NCI-H226 (cell line): ENCODE measurements at regions not wholly inside any gene's neighbourhood (a gene's known extent, or its start where the extent isn't known, plus 50 kb on each side); places are given as distances from the start of the nearest gene placed in this dataset.
A peak's percentile ranks its signal among the peaks of the same experiment; 100 is the strongest.
"Not testable (repeated sequence)": the region's sequence is repeated elsewhere in the genome, so short reads cannot be mapped to it uniquely, and the experiment has no call there.

Experiments used
- DNase-seq: peaks from one replicate; pipeline ENCODE4 v3.0.0-alpha.2; 2015

GRCh38 chr4:127251423-127251822, 381.3 kb upstream of the INTU start:
- peak; percentile 56 for DNase-seq

- DNase-seq = no peak
These were observed 376.3 kb upstream of the INTU start for GRCh38 chr4:127256500-127256899.

- no peak for DNase-seq
These were observed 371.3 kb upstream of the INTU start for GRCh38 chr4:127261476-127261875.

- no peak for DNase-seq
These were observed 364.4 kb upstream of the INTU start for GRCh38 chr4:127268367-127268766.

- not testable (repeated sequence) for DNase-seq
These were observed 355.7 kb upstream of the INTU start for GRCh38 chr4:127277023-127277422.

GRCh38 chr4:127284236-127284635, 348.5 kb upstream of the INTU start:
- no peak for DNase-seq

GRCh38 chr4:127291316-127291715, 341.4 kb upstream of the INTU start:
- DNase-seq = no peak

- no peak for DNase-seq
These were observed 339.3 kb upstream of the INTU start for GRCh38 chr4:127293496-127293895.

GRCh38 chr4:127304356-127304755, 328.4 kb upstream of the INTU start:
- DNase-seq = no peak

- no peak for DNase-seq
These were observed 324.8 kb upstream of the INTU start for GRCh38 chr4:127307996-127308395.

GRCh38 chr4:127309369-127310102, 323.2 kb upstream of the INTU start:
- DNase-seq = no peak

- no peak for DNase-seq
These were observed 321.4 kb upstream of the INTU start for GRCh38 chr4:127311371-127311770.

- no peak for DNase-seq
These were observed 320.8 kb upstream of the INTU start for GRCh38 chr4:127311924-127312323.

GRCh38 chr4:127313767-127314166, 319.0 kb upstream of the INTU start:
- DNase-seq = no peak

GRCh38 chr4:127327491-127327890, 305.3 kb upstream of the INTU start:
- DNase-seq = no peak

GRCh38 chr4:127335073-127335620, 297.6 kb upstream of the INTU start:
- no peak for DNase-seq

- no peak for DNase-seq
These were observed 297.0 kb upstream of the INTU start for GRCh38 chr4:127335732-127336131.

GRCh38 chr4:127343123-127343522, 289.6 kb upstream of the INTU start:
- not testable (repeated sequence) for DNase-seq

- no peak for DNase-seq
These were observed 288.7 kb upstream of the INTU start for GRCh38 chr4:127344071-127344470.

- no peak for DNase-seq
These were observed 284.8 kb upstream of the INTU start for GRCh38 chr4:127347936-127348335.

GRCh38 chr4:127352220-127353113, 280.3 kb upstream of the INTU start:
- DNase-seq = no peak

GRCh38 chr4:127355743-127356142, 277.0 kb upstream of the INTU start:
- no peak for DNase-seq

GRCh38 chr4:127357765-127358164, 275.0 kb upstream of the INTU start:
- no peak for DNase-seq

GRCh38 chr4:127362686-127363085, 270.1 kb upstream of the INTU start:
- no peak for DNase-seq
